ENCODE measurements at regions not wholly inside any gene's neighbourhood (a gene's known extent, or its start where the extent isn't known, plus 50 kb on each side); places are given as distances from the start of the nearest gene placed in this dataset.

- Histone ChIP-seq H3K27ac (no peak overlapping the region), H3K4me3 (no peak overlapping the region), H3K36me3 (no peaks in the 10 kb centered on the region), H3K9me3 (no peaks in the 10 kb centered on the region), H3K4me1 (no peaks in the 10 kb centered on the region), H3K27me3 (peaks cover 0 to 4% (median 0%) of the 10 kb centered on the region in 7 donors)
- WGBS, 2 donors = 28 to 37% methylated on average over 1 of the region's 1 CpG
- intact Hi-C loops (cut with DNase I) = no loop called here
- TF ChIP-seq CTCF (IDR thresholded peaks at IDR 0.05) = no peak
- DNase-seq (no peak), ATAC-seq (no peak)
Measured at GRCh38 chr9:17996728-17997127, 417.9 kb downstream of the SH3GL2 start.

GRCh38 chr9:18002718-18003438, 424.0 kb downstream of the SH3GL2 start:
- 80 to 81% methylated on average over 4 of the region's 4 CpGs for WGBS, 2 donors

GRCh38 chr9:18006591-18006990, 427.7 kb downstream of the SH3GL2 start:
- H3K27me3 ChIP-seq = no peaks in the 10 kb centered on the region
- no peak for DNase-seq
- no peak overlapping the region for H3K4me3 ChIP-seq

More at GRCh38 chr9:18002718-18003438, 424.0 kb downstream of the SH3GL2 start:
- TF ChIP-seq CTCF (IDR thresholded peaks at IDR 0.05) = no peak
- DNase-seq (no peak), ATAC-seq (no peak)
- Histone ChIP-seq H3K36me3 (no peaks in the 10 kb centered on the region), H3K4me3 (no peak overlapping the region), H3K9me3 (no peaks in the 10 kb centered on the region), H3K4me1 (no peaks in the 10 kb centered on the region), H3K27ac (no peak overlapping the region), H3K27me3 (no peaks in the 10 kb centered on the region)
- intact Hi-C loops (cut with DNase I) = no loop called here

GRCh38 chr9:18007621-18008020, 428.8 kb downstream of the SH3GL2 start:
- Histone ChIP-seq H3K27me3 (no peaks in the 10 kb centered on the region), H3K27ac (no peak overlapping the region), H3K36me3 (no peaks in the 10 kb centered on the region), H3K4me3 (no peak overlapping the region), H3K9me3 (no peaks in the 10 kb centered on the region), H3K4me1 (no peaks in the 10 kb centered on the region)
- no peak for TF ChIP-seq CTCF (IDR thresholded peaks at IDR 0.05)
- DNase-seq (no peak), ATAC-seq (no peak)
- intact Hi-C loops (cut with DNase I) = no loop called here

More at GRCh38 chr9:18006591-18006990, 427.7 kb downstream of the SH3GL2 start:
- TF ChIP-seq CTCF (IDR thresholded peaks at IDR 0.05) = no peak
- Histone ChIP-seq H3K4me1 (no peaks in the 10 kb centered on the region), H3K27ac (no peak overlapping the region), H3K36me3 (no peaks in the 10 kb centered on the region), H3K9me3 (no peaks in the 10 kb centered on the region)
- ATAC-seq = no peak
- intact Hi-C loops (cut with DNase I) = no loop called here
- 81 to 83% methylated on average over 4 of the region's 4 CpGs for WGBS, 2 donors
